ENCODE measurements at regions not wholly inside any gene's neighbourhood (a gene's known extent, or its start where the extent isn't known, plus 50 kb on each side); places are given as distances from the start of the nearest gene placed in this dataset.

GRCh38 chr7:47039904-47040303, 542.0 kb downstream of the TNS3 start (continued):
- TF ChIP-seq ZNF274 (IDR thresholded peaks at IDR 0.05; ENCODE audit: low read depth, low read length) (no peak), SP1 (IDR thresholded peaks at IDR 0.05; ENCODE audit: low read depth) (no peak), FOSL1 (IDR thresholded peaks at IDR 0.05; ENCODE audit: low read depth) (no peak)

- no peak overlapping the region for H3K4me2 ChIP-seq (ENCODE audit: low read length)
- H3K4me3 ChIP-seq (replicated peaks in 1 of 2; ENCODE audit: low read depth in 1 of 2, low read length in 2 of 2), result no peak overlapping the region
- H3K79me2 ChIP-seq (ENCODE audit: insufficient read depth, low read length), result no peaks in the 10 kb centered on the region
- no TSS peak for BruUV-seq (replicated peaks)
- no peak overlapping the region for H2AFZ ChIP-seq (ENCODE audit: low read depth, low read length, poor library complexity, severe bottlenecking)
- no peaks in the 10 kb centered on the region for H4K20me1 ChIP-seq (ENCODE audit: insufficient read depth)
- intact Hi-C loops (cut with micrococcal nuclease), result no loop called here
- H3K4me1 ChIP-seq (ENCODE audit: control insufficient read depth in 1 of 2, insufficient read depth in 2 of 2, low read length in 2 of 2), result no peaks in the 10 kb centered on the region
- ATAC-seq (no peak), DNase-seq (ENCODE audit: low read depth, low spot score) (no peak)
- CTCF ChIA-PET, result no interaction called here
- H3K9ac ChIP-seq (ENCODE audit: low read length), result no peak overlapping the region
- H3K9me2 ChIP-seq (ENCODE audit: insufficient read depth), result no peaks in the 10 kb centered on the region
- no peak overlapping the region for H3K27ac ChIP-seq (ENCODE audit: low read depth, low read length)
- no peaks in the 10 kb centered on the region for H3K36me3 ChIP-seq (ENCODE audit: control insufficient read depth in 1 of 2, insufficient read depth in 2 of 2, low read length in 2 of 2)
- POLR2A ChIA-PET, result no interaction called here
- TF ChIP-seq POLR2AphosphoS5 (IDR thresholded peaks at IDR 0.05; ENCODE audit: low read depth, low read length) (no peak), SP1 (IDR thresholded peaks at IDR 0.05; ENCODE audit: low read depth) (no peak), ELF1 (IDR thresholded peaks at IDR 0.05; ENCODE audit: borderline replicate concordance, low read depth) (no peak), SRF (IDR thresholded peaks at IDR 0.05; ENCODE audit: low read depth) (no peak), TCF7L2 (IDR thresholded peaks at IDR 0.05; ENCODE audit: borderline replicate concordance, extremely low read depth, insufficient read depth, insufficient read length) (no peak), CBX3 (IDR thresholded peaks at IDR 0.05; ENCODE audit: low read depth) (no peak), SIN3A (IDR thresholded peaks at IDR 0.05; ENCODE audit: low read depth) (no peak), EZH2 (IDR thresholded peaks at IDR 0.05) (no peak), POLR2A (IDR thresholded peaks at IDR 0.05; ENCODE audit: borderline replicate concordance, extremely low read depth, insufficient read depth, insufficient read length) (no peak), EGR1 (IDR thresholded peaks at IDR 0.05; ENCODE audit: low read depth) (no peak), FOSL1 (IDR thresholded peaks at IDR 0.05; ENCODE audit: low read depth) (no peak), RAD21 (IDR thresholded peaks at IDR 0.05; ENCODE audit: low read depth) (no peak), REST (IDR thresholded peaks at IDR 0.05; ENCODE audit: low read depth) (no peak), EZH2phosphoT487 (IDR thresholded peaks at IDR 0.05; ENCODE audit: borderline replicate concordance) (no peak)
- TF ChIP-seq, protein P1, sequence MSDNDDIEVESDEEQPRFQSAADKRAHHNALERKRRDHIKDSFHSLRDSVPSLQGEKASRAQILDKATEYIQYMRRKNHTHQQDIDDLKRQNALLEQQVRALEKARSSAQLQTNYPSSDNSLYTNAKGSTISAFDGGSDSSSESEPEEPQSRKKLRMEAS (IDR thresholded peaks at IDR 0.05), result no peak
- RAD21 ChIA-PET (ENCODE audit: low non-redundant PET in 1 of 2, low total read pairs in 2 of 2, uncharacterized antibody in 2 of 2, unreplicated experiment in 2 of 2), result no interaction called here
- no peaks in the 10 kb centered on the region for H3K27me3 ChIP-seq (ENCODE audit: insufficient read depth, low read length)
- H3K9me3 ChIP-seq (ENCODE audit: control insufficient read depth in 1 of 2, insufficient read depth in 1 of 2, low read depth in 1 of 2, low read length in 2 of 2), result no peaks in the 10 kb centered on the region
Measured at GRCh38 chr7:47039089-47039648, 542.7 kb downstream of the TNS3 start.
